Stimulated activated CD8-positive, alpha-beta memory T cell treated with anti-CD3 and anti-CD28 coated beads, Interleukin-15, amount 100 ng/mL, for 1 hour (primary cell): ENCODE measurements at regions not wholly inside any gene's neighbourhood (a gene's known extent, or its start where the extent isn't known, plus 50 kb on each side); places are given as distances from the start of the nearest gene placed in this dataset.

Experiments used
- DNase-seq: peaks from one replicate; pipeline ENCODE4 v3.0.0-alpha.2; 2020; ENCODE audit warnings: low read depth

- no peak for DNase-seq
Observed at GRCh38 chr12:97335115-97335514, 127.5 kb upstream of the RMST start.

GRCh38 chr12:97336900-97337751 is 125.5 kb upstream of the RMST start:
- DNase-seq, result no peak

GRCh38 chr12:97342130-97342529 is 120.5 kb upstream of the RMST start:
- no peak for DNase-seq

GRCh38 chr12:97347956-97348355 is 114.6 kb upstream of the RMST start:
- no peak for DNase-seq

GRCh38 chr12:97358361-97358760 is 104.2 kb upstream of the RMST start:
- DNase-seq, result no peak

GRCh38 chr12:97359021-97359690 is 103.4 kb upstream of the RMST start:
- DNase-seq, result no peak

- DNase-seq, result no peak
Observed at GRCh38 chr12:97363693-97364092, 98.9 kb upstream of the RMST start.

- no peak for DNase-seq
Observed at GRCh38 chr12:97368462-97369163, 94.0 kb upstream of the RMST start.

- DNase-seq, result no peak
Observed at GRCh38 chr12:97375310-97375709, 87.3 kb upstream of the RMST start.

GRCh38 chr12:97380440-97380839 is 82.2 kb upstream of the RMST start:
- no peak for DNase-seq

- DNase-seq, result no peak
Observed at GRCh38 chr12:97385121-97385520, 77.5 kb upstream of the RMST start.

- DNase-seq, result no peak
Observed at GRCh38 chr12:97386133-97386581, 76.4 kb upstream of the RMST start.

GRCh38 chr12:97387844-97388243 is 74.8 kb upstream of the RMST start:
- no peak for DNase-seq

GRCh38 chr12:97394657-97395056 is 67.9 kb upstream of the RMST start:
- no peak for DNase-seq

GRCh38 chr12:97397008-97397407 is 65.6 kb upstream of the RMST start:
- DNase-seq, result no peak

GRCh38 chr12:97398704-97399103 is 63.9 kb upstream of the RMST start:
- no peak for DNase-seq

- DNase-seq, result no peak
Observed at GRCh38 chr12:97404093-97404492, 58.5 kb upstream of the RMST start.

GRCh38 chr12:97404543-97404942 is 58.1 kb upstream of the RMST start:
- no peak for DNase-seq

GRCh38 chr12:97408363-97408762 is 54.2 kb upstream of the RMST start:
- DNase-seq, result no peak

GRCh38 chr12:97411341-97411740 is 51.3 kb upstream of the RMST start:
- no peak for DNase-seq
